SK-N-SH (cell line): ENCODE measurements at regions not wholly inside any gene's neighbourhood (a gene's known extent, or its start where the extent isn't known, plus 50 kb on each side); places are given as distances from the start of the nearest gene placed in this dataset.

Experiments
- CTCF ChIA-PET: fragments of 300-600, 350-600 bp; formaldehyde crosslinking; extraction: SDS; loops from one replicate; lab custom pipeline; 2021; lab: Yijun Ruan, JAX
- POLR2A ChIA-PET: fragments of 350-600 bp; sonication (Branson Sonifier 250); formaldehyde crosslinking; extraction: SDS; loops from one replicate; lab custom pipeline; 2020; ENCODE audit warnings: antibody characterized with exemption, inconsistent platforms; lab: Yijun Ruan, JAX
- DNase-seq: peaks from one replicate; pipeline ENCODE4 v3.0.0; 2012
- H2AFZ ChIP-seq: fragments of 200-600 bp; sonication (generic); 2 replicates; pipeline ENCODE4 v1.8.1; 2016; ENCODE audit warnings: antibody characterized with exemption, mild to moderate bottlenecking, low read depth
- H3F3A ChIP-seq: fragments of 200-600 bp; sonication (generic); replicated peaks from 2 replicates; pipeline ENCODE3; 2016; ENCODE audit warnings: antibody characterized with exemption, mild to moderate bottlenecking; ENCODE audit not compliant: insufficient read depth
- H3K27ac ChIP-seq, 2 experiments: fragments of 200-500 bp in 1 of 2; fragments of 200-600 bp in 1 of 2; sonication (Bioruptor generic) in 1 of 2; sonication (generic), shearing (Covaris generic) in 1 of 2; 2 replicates each; pipeline versions ENCODE4 v1.5.1 to v1.6.1; 2014 to 2016; ENCODE audit warnings: low read depth in 2 of 2, inconsistent platforms in 1 of 2, low read length in 1 of 2, mild to moderate bottlenecking in 1 of 2, mixed read lengths in 1 of 2
- H3K27me3 ChIP-seq: fragments of 200-600 bp; sonication (generic), shearing (Covaris generic); 2 replicates; pipeline ENCODE4 v1.6.1; 2016; ENCODE audit warnings: mixed run types; ENCODE audit not compliant: insufficient read depth
- H3K36me3 ChIP-seq, 2 experiments: fragments of 200-500 bp in 1 of 2; fragments of 200-600 bp in 1 of 2; sonication (Bioruptor generic) in 1 of 2; sonication (generic) in 1 of 2; replicated peaks in 1 of 2; 2 replicates each; pipeline versions ENCODE3 to v1.5.1; 2014 to 2016; ENCODE audit warnings: low read length in 1 of 2, mild to moderate bottlenecking in 1 of 2; ENCODE audit not compliant: insufficient read depth in 2 of 2, control insufficient read depth in 1 of 2
- H3K4me1 ChIP-seq, 2 experiments: fragments of 200-500 bp in 1 of 2; fragments of 200-600 bp in 1 of 2; sonication (Bioruptor generic) in 1 of 2; sonication (generic), shearing (Covaris generic) in 1 of 2; 2 replicates each; pipeline versions ENCODE4 v1.5.1 to v1.6.1; 2014 to 2016; ENCODE audit warnings: low read depth in 1 of 2, low read length in 1 of 2, mixed run types in 1 of 2; ENCODE audit not compliant: insufficient read depth in 2 of 2, control insufficient read depth in 1 of 2
- H3K4me2 ChIP-seq: fragments of 200-600 bp; sonication (generic), shearing (Covaris generic); 2 replicates; pipeline ENCODE4 v1.6.1; 2017; ENCODE audit warnings: mixed run types
- H3K4me3 ChIP-seq, 2 experiments: fragments of 200-500 bp in 1 of 2; fragments of 200-600 bp in 1 of 2; sonication (Bioruptor generic) in 1 of 2; sonication (generic), shearing (Covaris generic) in 1 of 2; 2 replicates each; pipeline versions ENCODE4 v1.5.1 to v1.8.1; 2014 to 2016; ENCODE audit warnings: low read depth in 2 of 2, inconsistent platforms in 1 of 2, low read length in 1 of 2, mild to moderate bottlenecking in 1 of 2, mixed read lengths in 1 of 2, moderate library complexity in 1 of 2
- H3K79me2 ChIP-seq: fragments of 200-600 bp; sonication (generic); 2 replicates; pipeline ENCODE4 v1.8.1; 2017; ENCODE audit warnings: mild to moderate bottlenecking; ENCODE audit not compliant: insufficient read depth
- H3K9ac ChIP-seq: fragments of 200-600 bp; sonication (generic); 2 replicates; pipeline ENCODE4 v1.6.1; 2017; ENCODE audit warnings: mixed run types
- H3K9me2 ChIP-seq: fragments of 200-600 bp; sonication (generic); 2 replicates; pipeline ENCODE4 v1.6.1; 2017; ENCODE audit warnings: mixed run types
- H3K9me3 ChIP-seq: fragments of 200-600 bp; sonication (generic); 2 replicates; pipeline ENCODE4 v1.6.1; 2017; ENCODE audit warnings: mixed run types, mild to moderate bottlenecking, moderate library complexity
- H4K20me1 ChIP-seq: fragments of 200-600 bp; sonication (generic); 2 replicates; pipeline ENCODE4 v1.6.1; 2017; ENCODE audit warnings: mild to moderate bottlenecking, mixed run types; ENCODE audit not compliant: insufficient read depth
- CHD2 ChIP-seq: fragments of 150-350 bp; IDR thresholded peaks from 2 replicates; pipeline ENCODE4 v1.6.1; 2018; ENCODE audit warnings: low read length; ENCODE audit not compliant: partially characterized antibody
- FOXJ3 ChIP-seq: sonication (generic); formaldehyde crosslinking; IDR thresholded peaks from 2 replicates; pipeline ENCODE4 v1.5.1; 2020; ENCODE audit warnings: mild to moderate bottlenecking, missing genetic modification reagents
- GABPA ChIP-seq: IDR thresholded peaks from 2 replicates; pipeline ENCODE4 v1.4.0; 2012; ENCODE audit warnings: low read depth, mild to moderate bottlenecking
- GATA2 ChIP-seq: sonication (generic); formaldehyde crosslinking; IDR thresholded peaks from 2 replicates; pipeline ENCODE4 v1.5.0; 2020; ENCODE audit warnings: mild to moderate bottlenecking, missing genetic modification reagents
- MXI1 ChIP-seq: IDR thresholded peaks from 2 replicates; pipeline ENCODE4 v1.6.1; 2012; ENCODE audit warnings: mild to moderate bottlenecking, low read depth, low read length, improper control_type of control experiment
- NFIC ChIP-seq: IDR thresholded peaks from 2 replicates; pipeline ENCODE4 v1.4.0; 2012; ENCODE audit warnings: borderline replicate concordance
- RCOR1 ChIP-seq: fragments of 150-350 bp; IDR thresholded peaks from 2 replicates; pipeline ENCODE4 v1.6.1; 2017; ENCODE audit warnings: antibody characterized with exemption, low read length
- REST ChIP-seq: IDR thresholded peaks from 2 replicates; pipeline ENCODE4 v1.6.1; 2012; ENCODE audit warnings: mild to moderate bottlenecking, low read depth, low read length, moderate library complexity
- RFX5 ChIP-seq: IDR thresholded peaks from 2 replicates; pipeline ENCODE4 v1.6.1; 2012; ENCODE audit warnings: mild to moderate bottlenecking, improper control_type of control experiment, low read length
- SIN3A ChIP-seq: IDR thresholded peaks from 2 replicates; pipeline ENCODE4 v1.6.1; 2012; ENCODE audit warnings: low read depth, mild to moderate bottlenecking, low read length, moderate library complexity, borderline replicate concordance
- SMC3 ChIP-seq: IDR thresholded peaks from 2 replicates; pipeline ENCODE4 v1.6.1; 2012; ENCODE audit warnings: low read depth, low read length, improper control_type of control experiment
- TCF12 ChIP-seq: IDR thresholded peaks from 2 replicates; pipeline ENCODE4 v1.4.0; 2012
- TEAD4 ChIP-seq: IDR thresholded peaks from 2 replicates; pipeline ENCODE4 v1.4.0; 2012; ENCODE audit warnings: mild to moderate bottlenecking, borderline replicate concordance; ENCODE audit not compliant: insufficient read depth
- YY1 ChIP-seq: IDR thresholded peaks from 2 replicates; pipeline ENCODE4 v1.4.0; 2012; ENCODE audit warnings: low read depth, mild to moderate bottlenecking
- WGBS: methylation state at CpG from one replicate; pipeline ENCODE4 v1.1.6; 2017; ENCODE audit warnings: low lambda C conversion rate; 5-methylcytosine and 5-hydroxymethylcytosine counted together
- TF ChIP-seq, protein P1 (sequence below): fragments of 150-350 bp; IDR thresholded peaks from 2 replicates; pipeline ENCODE4 v1.6.1; 2016; ENCODE audit warnings: mild to moderate bottlenecking, low read depth, low read length
- TF ChIP-seq, protein P2 (sequence below): IDR thresholded peaks from 2 replicates; pipeline ENCODE4 v1.4.0; 2012; ENCODE audit warnings: low read depth, borderline replicate concordance
- TF ChIP-seq, protein P3 (sequence below): fragments of 200-600 bp; sonication (generic); IDR thresholded peaks from 2 replicates; pipeline ENCODE4 v1.6.1; 2017; ENCODE audit warnings: antibody characterized with exemption, mild to moderate bottlenecking, moderate library complexity
- TF ChIP-seq, protein P4 (sequence below): IDR thresholded peaks from 2 replicates; pipeline ENCODE4; 2012
- TF ChIP-seq, protein P5 (sequence below): fragments of 150-350 bp; IDR thresholded peaks from 2 replicates; pipeline ENCODE4 v1.6.1; 2017; ENCODE audit warnings: antibody characterized with exemption, low read length, low read depth, borderline replicate concordance

GRCh38 chr5:167358868-167359492 lies 932.5 kb upstream of the WWC1 start (continued):
- TF ChIP-seq, protein P1, sequence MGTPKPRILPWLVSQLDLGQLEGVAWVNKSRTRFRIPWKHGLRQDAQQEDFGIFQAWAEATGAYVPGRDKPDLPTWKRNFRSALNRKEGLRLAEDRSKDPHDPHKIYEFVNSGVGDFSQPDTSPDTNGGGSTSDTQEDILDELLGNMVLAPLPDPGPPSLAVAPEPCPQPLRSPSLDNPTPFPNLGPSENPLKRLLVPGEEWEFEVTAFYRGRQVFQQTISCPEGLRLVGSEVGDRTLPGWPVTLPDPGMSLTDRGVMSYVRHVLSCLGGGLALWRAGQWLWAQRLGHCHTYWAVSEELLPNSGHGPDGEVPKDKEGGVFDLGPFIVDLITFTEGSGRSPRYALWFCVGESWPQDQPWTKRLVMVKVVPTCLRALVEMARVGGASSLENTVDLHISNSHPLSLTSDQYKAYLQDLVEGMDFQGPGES, result no peak

DNA sequence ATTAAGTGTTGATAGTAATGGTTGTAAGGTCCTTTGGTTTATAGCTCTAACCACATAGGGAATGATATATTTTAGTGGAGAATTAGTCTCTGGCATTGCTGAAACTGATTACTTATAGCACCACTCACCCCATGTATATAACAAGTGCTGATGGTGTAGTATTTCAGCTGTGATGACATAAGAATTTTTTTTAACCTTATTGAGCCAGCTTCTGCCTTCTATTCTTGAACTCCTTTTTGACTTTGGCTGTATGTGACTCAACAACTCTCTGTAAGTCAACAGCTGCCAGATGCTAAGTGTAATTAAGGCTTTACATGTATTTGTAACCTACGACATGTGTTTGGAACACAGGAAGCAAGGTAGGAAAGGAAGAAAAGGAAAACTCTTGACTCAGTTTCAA lies 929.6 kb upstream of the WWC1 start:
- Histone ChIP-seq H4K20me1 (no peaks in the 10 kb centered on the region), H3K79me2 (no peaks in the 10 kb centered on the region), H3K27me3 (no peaks in the 10 kb centered on the region), H3K4me1 (no peaks in the 10 kb centered on the region), H3K4me3 (no peak overlapping the region), H3K9ac (no peak overlapping the region), H3K27ac (no peak overlapping the region), H2AFZ (no peak overlapping the region), H3K9me2 (no peaks in the 10 kb centered on the region), H3K9me3 (no peaks in the 10 kb centered on the region), H3K4me2 (no peak overlapping the region), H3K36me3 (no peaks in the 10 kb centered on the region), H3F3A (no peaks in the 10 kb centered on the region)
- WGBS, result 44% methylated on average over 1 of the region's 1 CpG
- POLR2A ChIA-PET, result interaction anchor here (0.6 kb wide), 1 partner anchor 429 kb away, joined by 4 read pairs; no protein-coding TSS in a partner anchor
- TF ChIP-seq, protein P2, sequence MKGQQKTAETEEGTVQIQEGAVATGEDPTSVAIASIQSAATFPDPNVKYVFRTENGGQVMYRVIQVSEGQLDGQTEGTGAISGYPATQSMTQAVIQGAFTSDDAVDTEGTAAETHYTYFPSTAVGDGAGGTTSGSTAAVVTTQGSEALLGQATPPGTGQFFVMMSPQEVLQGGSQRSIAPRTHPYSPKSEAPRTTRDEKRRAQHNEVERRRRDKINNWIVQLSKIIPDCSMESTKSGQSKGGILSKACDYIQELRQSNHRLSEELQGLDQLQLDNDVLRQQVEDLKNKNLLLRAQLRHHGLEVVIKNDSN, result no peak
- TF ChIP-seq GABPA (no peak), REST (no peak), RFX5 (no peak), FOXJ3 (no peak), GATA2 (no peak), RCOR1 (no peak), TCF12 (no peak), TEAD4 (no peak), SMC3 (no peak), SIN3A (no peak), NFIC (no peak), YY1 (no peak), MXI1 (no peak), CHD2 (no peak)
- TF ChIP-seq, protein P3, sequence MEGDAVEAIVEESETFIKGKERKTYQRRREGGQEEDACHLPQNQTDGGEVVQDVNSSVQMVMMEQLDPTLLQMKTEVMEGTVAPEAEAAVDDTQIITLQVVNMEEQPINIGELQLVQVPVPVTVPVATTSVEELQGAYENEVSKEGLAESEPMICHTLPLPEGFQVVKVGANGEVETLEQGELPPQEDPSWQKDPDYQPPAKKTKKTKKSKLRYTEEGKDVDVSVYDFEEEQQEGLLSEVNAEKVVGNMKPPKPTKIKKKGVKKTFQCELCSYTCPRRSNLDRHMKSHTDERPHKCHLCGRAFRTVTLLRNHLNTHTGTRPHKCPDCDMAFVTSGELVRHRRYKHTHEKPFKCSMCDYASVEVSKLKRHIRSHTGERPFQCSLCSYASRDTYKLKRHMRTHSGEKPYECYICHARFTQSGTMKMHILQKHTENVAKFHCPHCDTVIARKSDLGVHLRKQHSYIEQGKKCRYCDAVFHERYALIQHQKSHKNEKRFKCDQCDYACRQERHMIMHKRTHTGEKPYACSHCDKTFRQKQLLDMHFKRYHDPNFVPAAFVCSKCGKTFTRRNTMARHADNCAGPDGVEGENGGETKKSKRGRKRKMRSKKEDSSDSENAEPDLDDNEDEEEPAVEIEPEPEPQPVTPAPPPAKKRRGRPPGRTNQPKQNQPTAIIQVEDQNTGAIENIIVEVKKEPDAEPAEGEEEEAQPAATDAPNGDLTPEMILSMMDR, result no peak
- TF ChIP-seq, protein P1, result no peak
- TF ChIP-seq, protein P4, sequence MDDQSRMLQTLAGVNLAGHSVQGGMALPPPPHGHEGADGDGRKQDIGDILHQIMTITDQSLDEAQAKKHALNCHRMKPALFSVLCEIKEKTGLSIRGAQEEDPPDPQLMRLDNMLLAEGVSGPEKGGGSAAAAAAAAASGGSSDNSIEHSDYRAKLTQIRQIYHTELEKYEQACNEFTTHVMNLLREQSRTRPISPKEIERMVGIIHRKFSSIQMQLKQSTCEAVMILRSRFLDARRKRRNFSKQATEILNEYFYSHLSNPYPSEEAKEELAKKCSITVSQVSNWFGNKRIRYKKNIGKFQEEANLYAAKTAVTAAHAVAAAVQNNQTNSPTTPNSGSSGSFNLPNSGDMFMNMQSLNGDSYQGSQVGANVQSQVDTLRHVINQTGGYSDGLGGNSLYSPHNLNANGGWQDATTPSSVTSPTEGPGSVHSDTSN, result no peak
- TF ChIP-seq, protein P5, sequence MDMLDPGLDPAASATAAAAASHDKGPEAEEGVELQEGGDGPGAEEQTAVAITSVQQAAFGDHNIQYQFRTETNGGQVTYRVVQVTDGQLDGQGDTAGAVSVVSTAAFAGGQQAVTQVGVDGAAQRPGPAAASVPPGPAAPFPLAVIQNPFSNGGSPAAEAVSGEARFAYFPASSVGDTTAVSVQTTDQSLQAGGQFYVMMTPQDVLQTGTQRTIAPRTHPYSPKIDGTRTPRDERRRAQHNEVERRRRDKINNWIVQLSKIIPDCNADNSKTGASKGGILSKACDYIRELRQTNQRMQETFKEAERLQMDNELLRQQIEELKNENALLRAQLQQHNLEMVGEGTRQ, result no peak
- CTCF ChIA-PET, result no interaction called here
- DNase-seq, result no peak
